ENCODE measurements at regions not wholly inside any gene's neighbourhood (a gene's known extent, or its start where the extent isn't known, plus 50 kb on each side); places are given as distances from the start of the nearest gene placed in this dataset.

DNA sequence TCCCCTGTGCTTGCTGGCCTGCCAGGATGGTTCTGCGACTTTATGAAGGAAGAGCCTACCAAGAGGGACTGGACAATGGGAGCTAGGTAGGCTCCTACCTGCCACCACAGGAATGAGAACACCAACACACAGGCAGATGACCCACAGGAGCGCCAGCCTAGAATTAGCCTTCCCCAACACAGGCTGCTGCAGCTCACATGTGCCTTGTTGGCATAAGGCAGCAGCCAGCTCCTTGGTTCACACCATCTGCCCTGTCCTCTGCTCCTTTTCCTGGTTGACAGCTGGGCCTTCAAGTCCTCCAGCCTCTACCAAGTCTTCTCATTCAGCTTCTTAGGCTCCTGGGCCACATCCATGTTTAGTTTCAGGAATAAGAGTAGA, 705.4 kb upstream of the RAB6C start:
- Mint-ChIP-seq H3K9me3 (peaks cover 0 to 8% (median 4%) of the 10 kb centered on the region in 6 donors), H3K27ac (no peak overlapping the region), H3K4me3 (no peak overlapping the region), H3K36me3 (no peaks in the 10 kb centered on the region), H3K4me1 (no peaks in the 10 kb centered on the region), H3K27me3 (ENCODE audit: low read depth in 3 of 3) (no peaks in the 10 kb centered on the region)
- no peak for DNase-seq

DNA sequence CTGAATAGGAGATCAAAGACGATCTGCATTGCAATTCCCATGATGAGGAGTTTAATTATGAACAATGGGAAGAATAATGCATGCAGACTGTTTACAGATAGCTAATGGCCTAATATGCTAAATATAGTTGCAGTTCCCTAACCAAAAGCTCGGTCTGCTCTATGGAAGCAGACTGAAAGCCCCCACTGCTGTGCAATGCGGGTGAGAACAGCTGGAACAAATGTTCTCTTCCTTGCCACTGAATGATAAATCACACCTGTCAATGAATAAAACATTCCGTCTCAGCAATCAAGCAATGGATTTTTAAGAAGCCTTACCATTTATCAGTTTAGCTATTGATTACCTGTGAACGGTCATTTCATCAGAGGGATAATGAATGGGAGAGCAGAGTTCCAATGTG, 704.5 kb upstream of the RAB6C start:
- Mint-ChIP-seq H3K27ac (no peak overlapping the region), H3K4me1 (no peaks in the 10 kb centered on the region), H3K36me3 (no peaks in the 10 kb centered on the region), H3K9me3 (peaks cover 0 to 8% (median 4%) of the 10 kb centered on the region in 6 donors), H3K4me3 (no peak overlapping the region), H3K27me3 (ENCODE audit: low read depth in 3 of 3) (no peaks in the 10 kb centered on the region)
- no peak for DNase-seq

DNA sequence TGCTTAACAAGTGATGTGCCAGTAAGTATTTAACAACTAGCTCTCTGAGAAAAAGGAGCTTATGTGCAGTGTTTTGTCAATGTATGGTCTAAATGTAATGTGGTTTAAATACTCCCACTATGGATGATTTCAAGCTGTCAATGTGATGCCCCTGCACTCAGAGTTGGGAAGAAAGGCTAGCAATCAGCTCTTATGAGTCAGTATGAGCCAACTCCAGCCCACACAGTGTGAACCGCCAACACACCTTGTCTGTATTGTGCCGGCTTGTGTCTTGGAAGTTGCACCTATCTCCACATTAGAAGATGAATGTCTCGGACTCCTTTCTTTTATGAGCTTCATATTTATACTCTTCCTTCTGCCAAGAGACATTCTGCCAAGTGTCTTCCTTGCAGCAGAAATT, 703.8 kb upstream of the RAB6C start:
- no peak for DNase-seq
- Mint-ChIP-seq H3K27ac (no peak overlapping the region), H3K4me3 (no peak overlapping the region), H3K36me3 (no peaks in the 10 kb centered on the region), H3K27me3 (ENCODE audit: low read depth in 3 of 3) (no peaks in the 10 kb centered on the region), H3K9me3 (peaks cover 0 to 8% (median 0%) of the 10 kb centered on the region in 6 donors), H3K4me1 (no peaks in the 10 kb centered on the region)

DNA sequence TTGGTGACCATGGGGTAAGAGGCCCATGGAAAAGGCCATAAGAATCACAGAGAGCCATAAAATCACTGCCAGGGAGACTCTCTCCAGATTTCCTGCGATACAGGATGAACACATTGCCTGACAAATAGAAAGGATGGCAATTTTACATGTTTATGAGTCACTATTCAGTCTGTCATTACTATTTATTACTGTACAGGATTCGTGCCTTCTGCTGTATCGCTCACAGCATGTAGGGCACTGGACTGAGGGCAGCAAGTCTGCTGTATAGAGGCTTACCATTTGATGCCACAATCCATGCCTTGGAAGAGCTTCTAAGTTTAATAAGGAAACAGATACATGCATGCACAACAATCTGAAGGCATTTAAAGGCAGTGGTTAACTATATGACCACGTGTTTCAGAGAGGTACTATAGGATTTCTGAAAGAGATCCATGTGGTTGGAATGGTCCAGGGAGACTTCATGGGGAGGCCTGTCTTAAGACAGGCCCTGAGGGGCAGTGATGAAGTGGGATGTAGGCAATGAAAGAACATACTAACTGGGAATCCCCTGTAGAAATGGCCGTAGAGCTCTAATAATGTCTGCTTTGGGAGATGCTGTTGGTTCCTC, 702.4 kb upstream of the RAB6C start:
- no peaks in the 10 kb centered on the region for H3K36me3 Mint-ChIP-seq
- H3K27me3 Mint-ChIP-seq (ENCODE audit: low read depth in 3 of 3) = no peaks in the 10 kb centered on the region
- H3K9me3 Mint-ChIP-seq = peaks cover 0 to 8% (median 0%) of the 10 kb centered on the region in 6 donors
- H3K4me3 Mint-ChIP-seq = no peak overlapping the region
- no peak for DNase-seq
- H3K27ac Mint-ChIP-seq = no peak overlapping the region
- no peaks in the 10 kb centered on the region for H3K4me1 Mint-ChIP-seq

DNA sequence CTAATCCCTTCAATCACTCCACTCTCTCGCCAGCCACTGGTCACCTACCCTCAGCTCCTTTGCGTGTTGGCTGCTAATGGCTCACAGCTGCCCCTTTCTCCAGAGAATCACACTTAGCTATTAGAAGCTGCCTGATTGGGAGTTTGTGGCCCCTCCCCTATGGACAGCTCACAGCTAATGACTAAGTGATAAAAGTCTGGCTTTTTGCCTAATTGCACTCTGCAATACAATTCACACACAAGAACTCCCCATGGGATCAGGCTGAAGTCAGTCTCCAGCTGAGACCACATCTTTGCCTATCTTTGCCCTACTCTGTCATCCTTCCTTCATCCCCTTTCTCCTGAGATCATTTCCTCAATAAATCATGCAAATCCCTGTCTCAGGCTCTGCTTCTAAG, 701.9 kb upstream of the RAB6C start:
- H3K27me3 Mint-ChIP-seq (ENCODE audit: low read depth in 3 of 3) = no peaks in the 10 kb centered on the region
- no peaks in the 10 kb centered on the region for H3K36me3 Mint-ChIP-seq
- no peak for DNase-seq
- H3K27ac Mint-ChIP-seq = no peak overlapping the region
- no peak overlapping the region for H3K4me3 Mint-ChIP-seq
- peaks cover 0 to 8% (median 0%) of the 10 kb centered on the region in 6 donors for H3K9me3 Mint-ChIP-seq
- H3K4me1 Mint-ChIP-seq = no peaks in the 10 kb centered on the region

DNA sequence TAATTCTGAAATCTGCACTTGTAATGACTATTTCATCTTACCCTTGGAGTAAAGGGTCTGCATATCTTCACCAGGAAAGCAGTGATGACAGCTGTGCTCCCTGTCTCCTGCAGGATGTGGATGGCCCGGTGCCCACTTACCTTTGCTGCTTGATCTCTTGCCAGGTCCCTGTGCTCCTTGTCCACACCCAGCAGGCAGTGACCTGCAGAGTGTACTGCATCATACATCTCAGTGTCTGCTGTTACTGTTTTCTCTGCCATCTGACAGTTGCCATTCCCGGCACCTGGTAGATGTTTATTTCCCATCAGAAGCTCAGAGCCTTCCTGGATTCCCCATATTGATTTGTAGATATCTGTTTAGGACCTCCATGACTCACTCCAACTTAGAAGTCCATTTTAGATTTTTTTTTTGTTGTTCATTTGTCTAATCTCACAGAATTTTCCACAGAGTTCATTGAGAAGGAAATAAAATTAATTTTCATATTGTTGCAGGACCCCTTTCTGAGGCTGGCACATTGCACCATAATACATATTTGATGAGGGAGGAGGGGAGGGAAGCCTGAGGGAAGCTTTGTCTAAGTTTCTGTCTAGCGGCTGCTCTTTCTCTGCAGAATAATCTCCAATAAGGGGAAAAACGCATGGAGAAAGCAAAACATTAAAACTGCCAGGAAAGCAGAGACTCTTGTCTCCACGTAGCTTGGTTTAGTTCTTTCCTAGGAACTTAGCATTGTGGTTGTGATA, 697.5 kb upstream of the RAB6C start:
- H3K27me3 Mint-ChIP-seq (ENCODE audit: low read depth in 3 of 3) = peaks cover 0 to 1% (median 0%) of the 10 kb centered on the region in 3 donors
- no peak overlapping the region for H3K27ac Mint-ChIP-seq
- H3K9me3 Mint-ChIP-seq = peaks cover 0 to 8% (median 4%) of the 10 kb centered on the region in 6 donors
- H3K4me3 Mint-ChIP-seq = no peak overlapping the region
- no peaks in the 10 kb centered on the region for H3K4me1 Mint-ChIP-seq
- no peaks in the 10 kb centered on the region for H3K36me3 Mint-ChIP-seq
- DNase-seq = no peak

DNA sequence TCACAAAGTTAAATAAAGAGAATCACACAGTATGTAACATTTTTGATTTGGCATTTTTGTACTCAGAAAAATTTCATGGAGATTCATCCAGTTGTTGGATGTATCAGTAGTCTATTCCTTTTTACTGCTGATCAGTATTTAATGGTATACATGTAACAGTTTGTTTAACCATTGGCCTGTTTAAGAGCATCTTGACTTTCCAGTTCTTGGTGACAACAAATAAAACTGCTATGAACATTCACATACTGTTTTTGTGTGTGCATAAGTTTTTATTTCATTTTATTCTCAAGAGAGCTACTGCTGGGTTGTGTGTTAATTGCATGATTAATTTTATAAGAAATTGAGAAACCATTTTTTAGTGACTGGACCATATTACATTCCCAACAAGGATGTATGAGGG, 694.5 kb upstream of the RAB6C start:
- no peaks in the 10 kb centered on the region for H3K36me3 Mint-ChIP-seq
- H3K27ac Mint-ChIP-seq = no peak overlapping the region
- peaks cover 0 to 6% (median 2%) of the 10 kb centered on the region in 6 donors for H3K9me3 Mint-ChIP-seq
- no peaks in the 10 kb centered on the region for H3K4me1 Mint-ChIP-seq
- no peak overlapping the region for H3K4me3 Mint-ChIP-seq
- peaks cover 0 to 1% (median 0%) of the 10 kb centered on the region in 3 donors for H3K27me3 Mint-ChIP-seq (ENCODE audit: low read depth in 3 of 3)
- no peak for DNase-seq

DNA sequence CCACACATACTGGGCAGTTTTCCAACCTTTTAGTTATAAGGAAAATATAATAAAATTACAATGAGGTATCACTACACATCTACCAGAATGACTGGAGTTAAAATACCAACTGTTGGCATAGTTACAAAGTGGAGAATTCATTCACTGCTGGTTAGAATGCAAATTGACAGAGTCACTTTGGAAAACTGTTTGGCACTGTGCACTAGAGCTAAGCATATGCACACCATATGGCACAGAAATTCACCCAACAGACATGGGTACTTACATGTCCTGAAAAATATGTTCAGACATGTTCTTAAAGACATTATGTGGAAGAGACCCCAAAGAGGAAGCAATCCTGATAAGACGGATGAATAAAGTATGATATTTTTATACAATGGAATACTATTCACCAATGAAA, 686.1 kb upstream of the RAB6C start:
- no peaks in the 10 kb centered on the region for H3K4me1 Mint-ChIP-seq
- no peaks in the 10 kb centered on the region for H3K36me3 Mint-ChIP-seq
- peaks cover 0 to 4% (median 0%) of the 10 kb centered on the region in 6 donors for H3K9me3 Mint-ChIP-seq
- H3K27ac Mint-ChIP-seq = no peak overlapping the region
- DNase-seq = no peak
- H3K4me3 Mint-ChIP-seq = no peak overlapping the region
- H3K27me3 Mint-ChIP-seq (ENCODE audit: low read depth in 3 of 3) = no peaks in the 10 kb centered on the region

DNA sequence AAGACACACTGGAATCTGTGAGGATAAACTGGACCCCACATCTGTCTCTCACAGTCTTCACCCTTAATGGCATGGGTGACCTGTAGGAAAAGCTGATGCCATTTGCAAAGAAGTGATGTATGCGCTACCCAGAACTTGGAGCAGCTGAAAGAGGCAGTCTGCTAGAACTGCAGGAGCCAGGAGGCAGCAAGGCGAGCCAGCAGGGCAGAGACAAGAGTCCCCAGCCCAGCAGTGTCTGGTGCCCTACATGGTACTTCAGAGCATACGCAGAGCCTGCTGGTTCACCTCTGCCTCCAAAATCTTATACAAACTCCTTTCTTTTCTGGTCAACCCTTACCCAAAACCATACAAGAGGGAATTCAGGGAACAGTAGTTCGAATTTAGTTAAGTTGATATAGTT, 683.1 kb upstream of the RAB6C start:
- DNase-seq = no peak
- no peak overlapping the region for H3K4me3 Mint-ChIP-seq

DNA sequence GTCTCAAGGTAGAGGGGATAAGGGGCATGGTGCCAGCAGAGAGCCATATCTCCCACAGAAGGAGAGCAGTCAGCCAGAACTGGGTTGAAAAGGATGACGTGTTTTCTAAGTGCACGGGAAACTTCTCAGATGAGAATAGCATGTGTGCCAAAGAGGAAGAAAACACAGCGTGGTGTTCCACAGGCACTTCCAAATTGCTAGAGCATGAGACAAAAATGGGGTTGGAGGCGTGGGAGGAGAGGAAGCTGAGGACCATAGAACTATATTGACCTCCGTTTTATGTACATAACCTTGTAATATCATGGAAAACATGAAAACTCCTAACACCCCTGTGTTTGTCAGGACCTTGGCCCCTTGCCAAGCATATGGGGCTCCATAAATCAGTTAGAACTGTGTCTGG, 682.7 kb upstream of the RAB6C start:
- no peak overlapping the region for H3K27ac Mint-ChIP-seq
- peaks cover 0 to 4% (median under 1%) of the 10 kb centered on the region in 6 donors for H3K9me3 Mint-ChIP-seq
- no peaks in the 10 kb centered on the region for H3K4me1 Mint-ChIP-seq
- no peak overlapping the region for H3K4me3 Mint-ChIP-seq
- no peaks in the 10 kb centered on the region for H3K27me3 Mint-ChIP-seq (ENCODE audit: low read depth in 3 of 3)
- no peak for DNase-seq
- no peaks in the 10 kb centered on the region for H3K36me3 Mint-ChIP-seq

More for the DNA sequence above, 683.1 kb upstream of the RAB6C start:
- peaks cover 0 to 4% (median under 1%) of the 10 kb centered on the region in 6 donors for H3K9me3 Mint-ChIP-seq
- H3K4me1 Mint-ChIP-seq = no peaks in the 10 kb centered on the region
- no peaks in the 10 kb centered on the region for H3K36me3 Mint-ChIP-seq
- no peak overlapping the region for H3K27ac Mint-ChIP-seq
- no peaks in the 10 kb centered on the region for H3K27me3 Mint-ChIP-seq (ENCODE audit: low read depth in 3 of 3)

DNA sequence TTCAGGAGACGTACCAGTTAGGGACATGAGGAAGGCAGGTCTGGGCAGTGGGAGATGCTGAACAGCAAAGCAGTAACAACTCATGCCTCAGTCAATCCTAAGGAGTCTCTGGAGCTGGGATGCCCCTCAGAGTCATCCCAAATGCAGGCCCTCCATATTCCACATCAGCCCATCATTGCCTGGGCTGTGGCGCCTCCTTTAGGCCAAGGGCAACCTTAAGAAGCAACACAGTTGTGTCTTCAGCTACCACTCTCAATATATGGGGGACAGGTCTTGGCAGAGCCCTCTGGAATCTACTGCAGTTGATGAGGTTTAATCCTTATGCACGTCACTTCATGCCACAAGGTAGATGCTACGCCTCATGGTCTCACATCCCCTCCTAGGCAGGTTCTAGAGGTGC, 682.0 kb upstream of the RAB6C start:
- peaks cover 0 to 2% (median 0%) of the 10 kb centered on the region in 6 donors for H3K9me3 Mint-ChIP-seq
- no peak for DNase-seq
- no peaks in the 10 kb centered on the region for H3K36me3 Mint-ChIP-seq
- H3K27me3 Mint-ChIP-seq (ENCODE audit: low read depth in 3 of 3) = no peaks in the 10 kb centered on the region
- H3K4me1 Mint-ChIP-seq = no peaks in the 10 kb centered on the region
- no peak overlapping the region for H3K4me3 Mint-ChIP-seq
- H3K27ac Mint-ChIP-seq = no peak overlapping the region

DNA sequence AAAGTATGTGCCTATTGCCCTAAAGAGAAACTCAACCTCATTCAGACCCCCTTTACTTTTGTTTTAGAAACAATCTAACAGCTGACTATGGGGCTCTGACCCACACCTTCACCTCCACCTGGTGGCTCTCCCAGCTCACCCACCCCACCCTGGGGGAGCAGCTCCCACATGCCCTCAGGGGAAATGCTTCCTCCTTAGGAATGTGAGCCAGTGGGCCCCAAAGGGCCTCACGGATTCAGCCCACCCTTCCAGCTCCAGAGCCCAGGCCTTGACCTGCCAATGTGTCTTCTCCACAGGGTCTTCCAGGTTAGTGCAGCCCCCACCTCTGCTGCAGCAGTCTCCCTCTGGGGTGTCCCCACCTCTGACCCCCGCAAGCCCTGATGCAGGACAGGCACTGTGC, 680.1 kb upstream of the RAB6C start:
- H3K4me1 Mint-ChIP-seq = no peaks in the 10 kb centered on the region
- no peak overlapping the region for H3K4me3 Mint-ChIP-seq
- peaks cover 0 to 2% (median 0%) of the 10 kb centered on the region in 6 donors for H3K9me3 Mint-ChIP-seq
- no peaks in the 10 kb centered on the region for H3K36me3 Mint-ChIP-seq
- no peaks in the 10 kb centered on the region for H3K27me3 Mint-ChIP-seq (ENCODE audit: low read depth in 3 of 3)
- no peak overlapping the region for H3K27ac Mint-ChIP-seq
- DNase-seq = no peak

DNA sequence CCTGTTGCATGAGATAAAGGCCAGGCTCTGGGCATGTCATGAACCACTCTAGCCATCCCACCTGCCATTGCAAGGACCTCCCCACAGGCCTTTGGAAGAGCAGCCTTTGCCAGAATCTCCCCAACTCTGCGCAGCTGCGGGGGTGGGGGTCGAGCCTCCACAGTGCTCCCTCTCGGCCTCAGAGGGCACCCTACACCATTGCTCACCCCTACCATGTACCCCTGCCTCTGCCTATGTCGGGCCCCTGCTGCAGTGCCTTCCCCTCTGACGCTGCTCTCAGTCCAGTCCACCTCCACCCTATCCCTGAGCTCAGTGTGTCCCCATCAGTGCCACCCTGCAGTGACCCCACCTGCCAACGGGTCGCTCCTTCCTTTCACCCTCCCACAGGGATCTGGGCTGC, 679.7 kb upstream of the RAB6C start:
- H3K27me3 Mint-ChIP-seq (ENCODE audit: low read depth in 3 of 3) = no peaks in the 10 kb centered on the region
- H3K36me3 Mint-ChIP-seq = no peaks in the 10 kb centered on the region
- no peak overlapping the region for H3K4me3 Mint-ChIP-seq
- peaks cover 0 to 2% (median under 1%) of the 10 kb centered on the region in 6 donors for H3K9me3 Mint-ChIP-seq
- no peak for DNase-seq
- H3K27ac Mint-ChIP-seq = no peak overlapping the region
- no peaks in the 10 kb centered on the region for H3K4me1 Mint-ChIP-seq

DNA sequence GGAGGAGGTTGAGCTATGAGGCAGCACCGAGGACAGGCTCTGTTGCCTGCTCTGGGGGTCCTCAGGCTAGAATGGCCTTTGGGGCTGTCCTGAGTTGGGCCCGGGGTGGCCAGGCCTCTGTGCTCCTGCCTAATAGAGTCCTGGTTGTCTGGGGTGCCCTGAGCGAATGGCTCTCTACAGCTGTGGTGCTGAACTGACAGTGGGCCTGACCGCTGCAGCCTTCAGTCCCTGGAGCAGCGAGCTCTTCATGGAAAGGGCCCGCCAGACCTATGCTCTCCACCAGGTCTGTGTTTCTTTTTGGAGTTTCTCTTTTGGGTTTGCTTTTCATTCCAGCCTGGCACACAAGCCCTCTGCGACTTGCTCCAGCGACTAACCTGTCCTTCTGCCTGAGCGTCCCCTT, 679.0 kb upstream of the RAB6C start:
- H3K4me3 Mint-ChIP-seq = no peak overlapping the region
- no peaks in the 10 kb centered on the region for H3K4me1 Mint-ChIP-seq
- DNase-seq = no peak
- no peak overlapping the region for H3K27ac Mint-ChIP-seq
- no peaks in the 10 kb centered on the region for H3K36me3 Mint-ChIP-seq
- H3K27me3 Mint-ChIP-seq (ENCODE audit: low read depth in 3 of 3) = no peaks in the 10 kb centered on the region
- H3K9me3 Mint-ChIP-seq = peaks cover 0 to 5% (median 0%) of the 10 kb centered on the region in 6 donors

DNA sequence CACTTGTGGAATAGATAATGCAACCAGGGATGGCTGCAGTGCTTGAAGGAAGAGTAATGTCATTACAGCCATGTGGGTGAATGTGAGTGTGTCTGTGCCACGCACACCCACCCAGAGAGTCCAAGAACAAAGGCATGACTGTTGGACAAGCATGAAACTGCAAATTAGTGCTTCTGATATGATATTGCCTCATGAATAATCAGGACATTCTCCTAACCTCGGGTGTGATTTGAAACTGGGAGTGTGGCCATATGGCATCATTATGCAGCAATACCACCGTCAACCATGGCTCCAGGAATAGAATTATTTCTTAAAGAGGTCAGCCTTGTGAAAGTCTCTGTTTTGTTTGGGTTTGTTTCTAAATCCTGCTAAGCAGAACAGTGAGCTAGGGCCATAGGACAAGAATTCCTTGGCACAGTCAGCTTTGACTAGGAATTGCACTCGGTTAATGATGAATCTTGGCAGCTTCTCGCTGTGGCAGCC, 678.0 kb upstream of the RAB6C start:
- H3K4me3 Mint-ChIP-seq = no peak overlapping the region

More for the DNA sequence above, 678.0 kb upstream of the RAB6C start:
- peaks cover 0 to 5% (median 0%) of the 10 kb centered on the region in 6 donors for H3K9me3 Mint-ChIP-seq
- no peak overlapping the region for H3K27ac Mint-ChIP-seq
- no peaks in the 10 kb centered on the region for H3K36me3 Mint-ChIP-seq
- peaks cover 0 to 1% (median 0%) of the 10 kb centered on the region in 3 donors for H3K27me3 Mint-ChIP-seq (ENCODE audit: low read depth in 3 of 3)
- H3K4me1 Mint-ChIP-seq = no peaks in the 10 kb centered on the region
- DNase-seq = no peak
